ENCODE measurements at regions not wholly inside any gene's neighbourhood (a gene's known extent, or its start where the extent isn't known, plus 50 kb on each side); places are given as distances from the start of the nearest gene placed in this dataset.
"Not testable (repeated sequence)": the region's sequence is repeated elsewhere in the genome, so short reads cannot be mapped to it uniquely, and the experiment has no call there.

- TF ChIP-seq CTCF (IDR thresholded peaks at IDR 0.05): no peak
- intact Hi-C loops (cut with DNase I): no loop called here
- H3K36me3 ChIP-seq: no peaks in the 10 kb centered on the region
- H3K4me3 ChIP-seq: no peak overlapping the region
- no peaks in the 10 kb centered on the region for H3K9me3 ChIP-seq
- DNase-seq: no peak
- H3K9ac ChIP-seq (ENCODE audit: low read depth in 2 of 2, low read length in 2 of 2): no peak overlapping the region
- H3K4me1 ChIP-seq: no peaks in the 10 kb centered on the region
- H3K27me3 ChIP-seq: no peaks in the 10 kb centered on the region
- H3K27ac ChIP-seq: no peak overlapping the region
These were observed 53.2 kb upstream of the PARP1 start for GRCh38 chr1:226461087-226461486.

DNA sequence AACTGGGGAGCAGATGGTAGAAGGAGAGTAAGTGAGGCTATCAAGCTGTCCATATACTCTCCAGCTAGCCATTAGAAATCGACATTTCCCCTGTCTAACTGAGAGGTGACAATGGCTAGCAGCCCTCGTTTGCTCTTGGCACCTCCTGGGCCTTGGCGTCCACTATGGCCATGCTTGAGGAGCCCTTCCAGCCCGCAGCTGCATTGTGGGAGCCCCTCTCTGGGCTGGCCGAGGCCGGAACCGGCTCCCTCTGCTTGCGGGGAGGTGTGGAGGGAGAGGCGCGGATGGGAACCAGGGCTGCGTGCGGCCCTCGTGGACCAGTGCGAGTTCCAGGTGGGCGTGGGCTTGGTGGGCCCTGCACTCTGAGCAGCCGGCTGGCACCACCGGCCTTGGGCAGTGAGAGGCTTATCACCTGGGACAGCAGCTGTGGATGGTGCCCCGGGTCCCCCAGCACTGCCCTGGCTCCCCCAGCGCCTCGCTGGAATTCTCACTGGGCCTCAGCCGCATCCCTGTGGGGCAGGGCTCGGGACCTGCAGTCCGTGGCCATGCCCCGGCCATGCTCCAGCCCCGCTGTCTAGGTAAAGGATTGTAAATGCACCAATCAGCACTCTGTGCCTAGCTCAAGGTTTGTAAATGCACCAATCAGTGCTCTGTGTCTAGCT, 56.2 kb upstream of the PARP1 start:
- no peak for TF ChIP-seq CTCF (IDR thresholded peaks at IDR 0.05)
- Histone ChIP-seq H3K4me3 (no peak overlapping the region), H3K27me3 (no peaks in the 10 kb centered on the region), H3K27ac (no peak overlapping the region), H3K9me3 (no peaks in the 10 kb centered on the region), H3K36me3 (no peaks in the 10 kb centered on the region), H3K4me1 (no peaks in the 10 kb centered on the region), H3K9ac (ENCODE audit: low read depth in 2 of 2, low read length in 2 of 2) (no peak overlapping the region)
- no peak for DNase-seq
- intact Hi-C loops (cut with DNase I): no loop called here

GRCh38 chr1:226464587-226464971, 56.7 kb upstream of the PARP1 start:
- H3K4me1 ChIP-seq; H3K27me3 ChIP-seq; intact Hi-C loops (cut with DNase I): not testable (repeated sequence)

GRCh38 chr1:226466296-226466695, 58.4 kb upstream of the PARP1 start:
- Histone ChIP-seq H3K4me1 (no peaks in the 10 kb centered on the region), H3K9me3 (no peaks in the 10 kb centered on the region), H3K27me3 (no peaks in the 10 kb centered on the region), H3K36me3 (no peaks in the 10 kb centered on the region), H3K27ac (no peak overlapping the region), H3K9ac (ENCODE audit: low read depth in 2 of 2, low read length in 2 of 2) (no peak overlapping the region), H3K4me3 (no peak overlapping the region)
- DNase-seq: no peak
- intact Hi-C loops (cut with DNase I): no loop called here
- no peak for TF ChIP-seq CTCF (IDR thresholded peaks at IDR 0.05)

More at GRCh38 chr1:226464587-226464971, 56.7 kb upstream of the PARP1 start:
- not testable (repeated sequence) for H3K4me3 ChIP-seq; H3K27ac ChIP-seq; H3K9ac ChIP-seq (ENCODE audit: low read depth in 2 of 2, low read length in 2 of 2); H3K36me3 ChIP-seq; DNase-seq; H3K9me3 ChIP-seq

GRCh38 chr1:226467443-226467842, 59.5 kb upstream of the PARP1 start:
- H3K9ac ChIP-seq (ENCODE audit: low read depth in 2 of 2, low read length in 2 of 2): no peak overlapping the region
- no peak for DNase-seq
- no peak overlapping the region for H3K4me3 ChIP-seq
- no peaks in the 10 kb centered on the region for H3K27me3 ChIP-seq
- no peaks in the 10 kb centered on the region for H3K4me1 ChIP-seq
- no peak for TF ChIP-seq CTCF (IDR thresholded peaks at IDR 0.05)
- H3K27ac ChIP-seq: no peak overlapping the region
- H3K9me3 ChIP-seq: no peaks in the 10 kb centered on the region
- intact Hi-C loops (cut with DNase I): no loop called here
- H3K36me3 ChIP-seq: no peaks in the 10 kb centered on the region

GRCh38 chr1:226470921-226471866, 63.3 kb upstream of the PARP1 start:
- Histone ChIP-seq H3K4me3 (no peak overlapping the region), H3K27me3 (no peaks in the 10 kb centered on the region), H3K9me3 (no peaks in the 10 kb centered on the region), H3K36me3 (no peaks in the 10 kb centered on the region), H3K4me1 (no peaks in the 10 kb centered on the region), H3K9ac (ENCODE audit: low read depth in 2 of 2, low read length in 2 of 2) (no peak overlapping the region), H3K27ac (no peak overlapping the region)
- intact Hi-C loops (cut with DNase I): no loop called here
- no peak for DNase-seq
- no peak for TF ChIP-seq CTCF (IDR thresholded peaks at IDR 0.05)
